GM18519 (cell line): ENCODE measurements at regions not wholly inside any gene's neighbourhood (a gene's known extent, or its start where the extent isn't known, plus 50 kb on each side); places are given as distances from the start of the nearest gene placed in this dataset.

Experiments used
- ATAC-seq: cut with Tn5 transposase; IDR thresholded peaks from one replicate; pipeline ENCODE4 v1.9.1; 2021; ENCODE audit warnings: mild to moderate bottlenecking, moderate library complexity; ENCODE audit not compliant: unreplicated experiment, low FRiP score

DNA sequence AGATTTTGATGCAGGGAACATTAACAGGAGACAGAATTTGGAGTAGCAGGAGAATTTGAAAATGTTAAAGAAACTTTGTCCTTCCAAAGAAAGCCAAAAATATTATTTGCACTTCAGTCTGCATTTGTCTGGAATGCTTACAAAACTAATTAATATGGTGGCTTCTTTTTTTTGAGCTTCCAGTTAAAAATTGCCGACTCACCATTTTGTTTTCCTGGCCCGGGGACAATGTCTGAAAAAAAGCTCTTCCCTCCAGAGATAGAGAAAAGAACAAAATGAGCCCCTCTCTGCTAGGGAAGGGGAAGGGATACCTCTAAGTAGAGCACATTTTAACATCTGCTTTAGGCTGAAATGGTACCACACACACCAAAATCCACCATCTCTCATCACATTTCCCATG lies 360.8 kb downstream of the SOX9 start:
- no peak for ATAC-seq

DNA sequence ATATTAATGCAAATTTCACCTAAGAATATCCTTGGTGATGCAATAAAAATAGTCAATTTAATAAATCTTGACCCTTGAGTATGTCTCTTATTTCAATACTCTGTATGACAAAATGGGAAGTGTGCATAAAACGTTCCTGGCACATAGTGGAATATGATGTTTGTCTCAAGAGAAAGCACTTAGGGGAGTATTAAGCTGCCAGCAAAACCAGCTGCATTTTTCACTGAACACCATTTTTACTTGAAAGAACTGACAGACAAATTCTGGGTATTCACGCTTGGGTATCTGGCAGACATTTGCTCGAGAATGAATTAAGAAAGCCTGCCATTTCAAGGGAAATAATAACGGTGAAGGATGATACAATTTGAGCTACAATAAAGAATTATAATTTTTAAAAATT lies 364.8 kb downstream of the SOX9 start:
- ATAC-seq = no peak

DNA sequence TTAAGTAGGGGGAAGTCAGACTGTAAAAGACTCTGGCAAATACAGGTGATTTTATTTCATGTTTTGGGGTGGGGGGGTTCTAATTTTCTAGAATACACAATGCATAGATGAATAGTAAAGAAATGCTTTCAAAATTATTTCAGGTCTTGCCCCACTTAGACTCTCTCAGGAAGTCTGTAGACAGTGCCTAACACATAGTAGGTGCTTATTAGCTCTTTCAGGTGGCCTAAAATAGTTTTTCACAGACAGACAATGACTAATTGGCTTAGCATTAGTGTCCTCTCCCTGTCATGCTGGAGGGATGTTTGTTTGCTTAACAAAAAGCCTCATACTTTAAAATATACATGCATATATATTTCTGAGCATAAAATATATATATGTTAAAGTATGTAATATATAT lies 366.0 kb downstream of the SOX9 start:
- no peak for ATAC-seq

DNA sequence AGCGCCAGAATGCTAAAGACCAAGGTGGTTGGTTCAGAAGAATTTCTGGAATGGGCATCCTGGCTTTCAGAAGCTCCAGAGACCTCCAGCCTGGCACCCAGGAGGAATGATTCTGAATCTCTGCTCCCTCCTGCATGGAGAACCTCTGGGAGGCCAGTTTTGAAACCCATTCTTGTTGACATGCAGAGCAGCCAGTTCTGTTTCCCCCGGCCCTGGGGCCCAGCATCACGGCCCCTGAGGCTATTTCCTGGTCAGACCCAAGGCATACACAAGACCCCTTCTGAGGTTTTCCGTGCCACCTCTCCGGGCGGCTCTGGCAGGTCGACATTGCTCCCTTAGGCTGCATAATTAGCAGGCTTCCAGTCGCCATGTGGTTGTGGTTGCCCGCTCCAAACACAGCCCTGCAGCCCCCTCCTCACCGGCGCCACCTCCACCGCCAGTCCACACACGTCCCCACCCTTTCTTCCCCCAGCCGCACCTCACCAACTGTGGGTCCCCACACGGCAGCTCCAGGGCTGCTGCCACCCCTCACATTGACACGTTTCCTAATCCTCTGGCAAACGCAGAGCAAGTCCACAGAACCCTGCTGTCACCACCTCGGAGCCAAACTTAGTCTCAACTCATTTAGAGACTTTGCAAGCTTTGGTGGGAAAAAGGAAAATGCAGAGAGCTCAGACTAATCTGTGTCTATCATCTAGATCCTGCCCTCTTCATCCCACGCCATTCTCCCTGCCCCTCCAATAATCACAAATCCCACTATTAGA lies 367.1 kb downstream of the SOX9 start:
- no peak for ATAC-seq

DNA sequence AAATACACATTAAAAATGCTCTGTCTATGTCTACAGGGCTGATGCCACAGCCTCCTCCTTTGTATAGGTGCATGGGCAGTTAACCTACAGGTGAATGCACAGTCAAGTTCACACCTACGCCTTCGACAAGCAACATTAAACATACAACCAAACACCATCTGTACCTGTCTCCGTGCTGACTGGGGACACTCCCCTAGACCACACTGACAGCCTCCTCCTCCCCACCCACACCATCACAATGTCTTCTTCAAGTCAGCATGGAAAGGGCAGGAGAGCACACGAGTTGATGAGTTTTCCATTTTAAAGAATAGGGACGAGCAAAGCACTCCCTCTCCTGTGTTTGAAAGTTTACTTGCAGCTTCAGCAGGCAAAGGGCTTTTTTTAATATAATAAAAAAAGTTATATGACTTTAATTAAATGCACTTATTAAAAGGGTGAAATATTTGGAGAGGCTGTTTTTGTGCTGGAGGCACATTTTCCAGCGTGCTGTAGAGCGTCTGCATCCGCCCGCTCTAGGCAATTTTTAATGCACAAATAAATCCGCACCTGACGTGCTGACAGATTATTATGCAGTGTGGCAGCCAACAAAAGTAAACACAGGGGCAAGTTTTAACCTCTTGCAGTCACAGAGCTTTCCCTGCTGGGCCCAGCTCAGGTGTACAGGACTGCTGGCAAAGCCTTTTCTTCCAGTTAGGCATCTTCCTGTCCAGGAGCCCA lies 367.9 kb downstream of the SOX9 start:
- ATAC-seq = no peak

DNA sequence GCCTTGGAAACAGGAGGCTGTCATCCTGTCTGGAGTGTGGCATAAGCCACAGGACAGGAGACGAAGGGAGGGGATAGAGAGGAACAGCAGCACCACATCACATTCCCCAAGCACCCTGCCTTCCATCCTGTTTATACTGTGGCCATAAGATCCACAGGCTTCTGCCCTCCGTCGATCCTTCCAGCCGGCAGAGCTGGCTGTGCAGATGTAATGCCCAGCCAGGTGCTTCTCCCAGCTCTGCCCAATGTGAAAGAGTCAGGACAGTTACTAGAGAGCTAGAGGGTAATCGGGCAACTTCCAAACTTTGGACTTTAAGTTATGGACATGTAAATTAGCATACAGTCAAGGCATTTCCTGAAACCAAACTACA lies 368.4 kb downstream of the SOX9 start:
- ATAC-seq = no peak

DNA sequence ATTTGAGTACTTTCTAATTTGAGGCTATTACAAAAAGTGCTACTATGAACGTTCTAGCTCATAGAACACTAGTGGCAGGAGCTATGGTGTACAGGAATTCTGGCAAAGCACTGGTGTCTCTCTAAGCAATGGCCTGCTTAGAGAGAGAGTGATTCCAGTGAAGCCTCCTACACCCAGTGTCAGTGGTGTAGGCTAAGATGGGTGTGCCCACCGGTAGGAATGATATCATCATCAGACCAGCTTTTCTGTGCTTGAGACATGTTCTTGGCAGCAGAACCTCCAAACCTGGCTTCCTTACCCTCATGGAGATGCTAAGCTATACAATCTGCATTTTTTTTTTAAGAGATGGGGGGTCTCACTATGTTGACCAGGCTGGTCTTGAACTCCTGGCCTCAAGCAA lies 370.3 kb downstream of the SOX9 start:
- no peak for ATAC-seq

DNA sequence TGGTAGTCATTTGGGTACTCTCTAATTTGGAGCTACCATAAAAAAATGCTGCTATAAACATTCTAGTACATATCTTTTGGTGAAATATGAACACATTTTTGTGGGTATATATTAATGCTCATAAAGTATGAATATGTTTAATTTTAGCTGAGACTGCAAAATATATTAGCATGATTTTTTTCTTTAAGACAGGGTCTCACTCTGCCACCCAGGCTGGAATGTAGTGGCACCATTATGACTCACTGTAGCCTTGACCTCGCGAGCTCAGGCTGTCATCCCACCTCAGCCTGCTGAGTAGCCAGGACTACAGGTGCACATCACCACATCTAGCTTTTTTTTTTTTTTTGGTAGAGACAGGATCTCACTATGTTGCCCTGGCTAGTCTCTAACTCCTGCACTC lies 371.7 kb downstream of the SOX9 start:
- ATAC-seq = no peak

DNA sequence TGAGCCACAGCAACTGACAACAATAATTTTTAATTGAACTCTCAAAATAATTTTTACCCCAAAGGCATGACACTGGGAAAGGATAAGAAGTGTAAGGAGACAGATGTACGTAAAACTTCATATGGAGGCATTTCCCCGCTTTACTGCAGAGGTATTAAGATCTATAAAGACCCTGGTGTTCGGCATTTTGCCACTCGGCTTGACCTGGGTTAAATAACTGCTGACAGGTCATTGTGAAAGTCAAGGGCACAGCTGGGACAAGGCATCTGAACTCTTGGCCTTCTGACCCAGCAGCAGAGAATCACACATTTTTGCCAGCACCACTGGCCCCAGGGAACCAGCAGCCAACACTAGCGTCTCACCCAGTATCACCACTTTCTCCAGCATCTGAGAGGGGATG lies 372.1 kb downstream of the SOX9 start:
- ATAC-seq = no peak

DNA sequence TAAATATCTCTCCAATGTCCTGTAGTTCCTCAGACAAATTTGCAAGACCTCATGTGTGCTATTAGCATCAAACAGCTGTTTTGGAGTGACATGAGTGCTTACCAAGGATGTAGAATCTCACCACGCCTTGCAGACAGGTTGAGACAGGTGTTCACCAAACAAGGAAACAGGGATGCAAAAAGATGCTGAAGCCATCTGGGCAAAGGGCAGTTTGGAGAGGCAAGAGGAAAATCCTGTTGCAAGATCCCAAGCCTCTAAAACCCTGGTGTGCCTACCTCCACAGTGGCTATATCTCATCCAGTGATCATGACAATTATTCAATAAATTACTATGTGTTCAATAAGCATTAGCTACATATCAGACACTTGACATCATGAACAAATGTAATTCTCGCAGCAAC lies 373.7 kb downstream of the SOX9 start:
- ATAC-seq = no peak

DNA sequence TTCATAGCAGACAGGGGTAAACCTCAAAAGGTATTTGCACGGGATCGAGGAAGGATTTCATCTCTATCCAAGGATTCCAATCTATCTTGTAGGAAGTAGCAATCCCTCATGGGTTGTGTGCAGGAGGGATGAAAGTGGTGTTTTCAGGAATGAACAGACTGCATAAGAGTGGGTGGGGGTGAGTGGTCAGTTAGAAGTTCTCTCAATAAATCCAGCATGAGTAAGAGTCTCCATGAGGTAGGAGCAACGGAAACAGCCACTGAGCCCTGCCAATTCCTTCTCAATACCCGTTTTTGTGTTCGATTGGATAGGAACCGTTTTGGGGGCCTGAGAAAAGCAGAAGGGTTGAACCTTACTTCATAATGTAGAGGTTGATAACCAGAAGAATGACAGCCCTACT lies 375.6 kb downstream of the SOX9 start:
- no peak for ATAC-seq

DNA sequence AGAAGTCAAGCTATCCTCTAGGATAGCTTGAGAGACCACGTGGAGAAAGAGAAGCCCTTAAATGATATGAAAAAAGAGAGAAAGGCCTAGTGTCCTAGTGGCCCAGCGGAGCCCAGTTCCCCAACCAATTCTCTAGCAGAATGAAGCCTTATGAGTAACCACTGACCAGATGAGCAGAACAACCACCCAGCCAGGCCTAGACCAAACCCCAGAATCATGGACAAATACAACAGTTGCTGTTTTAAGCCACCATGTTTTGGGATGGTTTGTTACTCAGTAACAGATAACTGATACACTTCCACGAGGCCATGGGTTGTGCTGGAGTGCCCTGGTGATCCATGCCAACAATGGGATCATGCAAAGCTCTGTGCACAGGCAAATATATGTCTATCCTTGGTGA lies 377.1 kb downstream of the SOX9 start:
- ATAC-seq = no peak

DNA sequence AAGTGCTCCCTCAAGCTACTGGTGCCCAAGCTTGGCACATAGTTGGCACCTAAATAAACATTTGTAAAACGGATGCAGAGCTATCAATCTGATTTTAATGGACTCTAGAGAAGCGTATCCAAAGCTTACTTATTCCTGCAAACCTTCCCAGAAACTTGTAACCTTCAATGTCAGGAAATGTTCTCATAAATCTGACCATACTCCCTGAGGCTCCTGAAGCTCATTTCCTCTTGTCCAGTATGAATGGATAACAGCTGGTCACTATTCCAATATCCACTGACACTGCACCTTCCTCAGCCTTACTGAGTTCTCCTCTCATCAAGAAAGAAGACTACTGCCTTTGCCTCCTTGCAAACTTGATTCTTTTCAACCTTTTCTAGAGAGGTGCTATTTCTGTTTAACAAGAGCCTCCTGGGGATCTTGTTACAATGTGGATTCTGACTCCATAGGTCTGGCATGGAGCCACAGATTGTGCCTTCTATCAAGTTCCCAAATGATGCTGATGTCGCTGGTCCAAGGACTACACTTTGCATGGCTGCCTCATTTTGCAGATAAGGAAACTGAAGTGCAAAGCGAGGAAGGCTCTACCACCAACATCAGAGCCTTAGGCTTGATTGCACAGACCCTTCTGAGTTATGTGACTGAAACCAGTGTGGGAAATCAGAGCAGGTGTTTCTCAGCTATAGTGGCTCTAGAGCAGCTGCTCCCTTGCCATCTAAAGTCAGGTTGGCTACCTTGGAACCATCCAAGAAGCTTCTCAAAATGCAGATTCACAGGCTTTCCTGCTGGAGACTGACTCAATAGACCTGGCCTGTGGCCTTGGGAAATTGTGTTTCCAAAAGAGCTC lies 377.8 kb downstream of the SOX9 start:
- no peak for ATAC-seq

DNA sequence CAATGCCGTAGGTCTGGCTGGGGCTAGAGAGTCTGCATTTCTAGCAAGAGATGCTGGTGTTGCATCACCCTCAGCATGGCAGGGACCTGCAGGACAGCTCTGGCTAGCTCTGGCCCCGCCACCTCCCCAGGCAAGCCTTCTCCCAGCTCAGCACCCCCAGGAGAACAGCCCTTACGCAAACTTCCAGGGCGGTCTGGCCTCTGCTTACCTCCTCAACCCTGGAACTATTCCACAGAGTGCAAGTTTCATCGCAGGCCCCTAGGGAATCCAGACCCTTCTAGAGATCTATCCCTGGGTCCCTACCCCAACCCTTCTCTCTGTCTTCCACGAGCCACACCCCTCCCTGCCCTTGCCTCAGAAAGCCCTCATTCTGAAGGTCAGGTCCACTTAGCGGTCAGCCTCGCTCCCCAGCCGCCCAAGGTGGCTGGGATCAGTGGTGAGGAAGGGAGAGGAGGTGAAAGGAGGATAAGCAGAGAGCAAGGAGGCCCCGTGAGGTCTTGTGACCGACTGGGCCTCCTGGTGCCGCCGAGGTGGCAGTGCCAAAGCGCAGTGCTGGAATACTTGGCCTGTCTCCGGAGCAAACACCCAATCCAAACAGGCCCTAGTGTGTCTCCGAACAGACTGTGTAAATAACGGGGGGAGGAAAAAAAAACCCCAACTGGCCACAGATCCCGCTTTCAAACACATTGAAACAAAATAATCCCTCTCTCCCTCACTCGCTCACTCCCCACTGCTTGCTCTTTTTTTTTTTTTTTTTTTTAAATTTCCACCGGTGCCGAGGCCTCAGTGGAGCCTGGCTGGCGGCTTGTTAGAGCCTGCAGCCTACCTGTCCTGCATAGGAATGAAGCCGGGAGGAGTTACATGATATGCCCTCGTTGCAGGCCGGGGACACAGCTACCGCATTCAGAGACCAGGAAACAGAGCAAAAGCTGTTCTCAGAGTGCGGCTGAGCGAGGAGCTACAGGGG lies 380.9 kb downstream of the SOX9 start:
- no peak for ATAC-seq

DNA sequence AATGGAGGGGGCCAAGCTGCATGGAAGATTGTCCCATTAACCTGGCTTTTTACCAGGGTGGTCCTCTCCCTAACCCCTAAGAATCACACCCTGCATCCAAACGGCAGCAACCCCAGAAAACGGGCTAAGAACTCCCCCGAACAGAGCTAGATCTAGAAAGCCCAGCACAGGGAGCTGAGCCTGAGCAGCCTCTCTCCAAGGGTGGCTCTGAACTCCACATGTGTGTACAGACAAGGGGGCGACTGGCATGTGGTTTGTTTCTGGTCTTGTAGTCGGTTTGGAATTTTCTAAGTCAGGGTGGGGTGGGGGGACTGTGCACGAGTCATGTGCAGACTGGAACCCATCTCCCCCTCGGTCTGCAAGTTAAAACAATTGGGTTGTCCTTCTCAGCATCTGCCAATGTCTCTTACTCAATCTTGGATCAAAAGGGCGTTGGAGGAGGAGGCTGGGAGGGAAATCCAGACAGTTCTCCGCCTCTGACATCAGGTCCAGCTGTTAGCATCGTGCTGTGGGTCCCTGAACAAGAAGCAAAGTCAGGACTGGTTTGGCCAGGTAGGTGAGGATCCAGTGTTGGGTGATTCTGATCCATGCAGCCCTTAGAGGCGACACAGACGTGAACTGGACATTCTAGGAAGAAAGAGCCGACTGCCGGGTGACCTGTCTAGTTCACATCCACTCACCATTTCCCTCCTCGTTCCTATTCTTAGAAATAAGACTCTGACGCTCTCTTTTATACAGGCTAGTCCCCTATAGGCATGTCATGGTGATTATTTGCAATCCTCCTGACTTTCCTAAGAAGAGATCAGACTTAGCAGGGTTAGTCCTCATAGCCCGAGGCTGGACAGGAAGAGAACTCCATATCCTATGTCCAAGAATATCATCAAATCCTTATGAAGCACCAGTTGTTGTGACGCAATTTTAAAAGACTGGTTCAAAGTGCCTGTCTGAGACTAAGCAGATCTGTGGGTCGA lies 381.8 kb downstream of the SOX9 start:
- no peak for ATAC-seq

DNA sequence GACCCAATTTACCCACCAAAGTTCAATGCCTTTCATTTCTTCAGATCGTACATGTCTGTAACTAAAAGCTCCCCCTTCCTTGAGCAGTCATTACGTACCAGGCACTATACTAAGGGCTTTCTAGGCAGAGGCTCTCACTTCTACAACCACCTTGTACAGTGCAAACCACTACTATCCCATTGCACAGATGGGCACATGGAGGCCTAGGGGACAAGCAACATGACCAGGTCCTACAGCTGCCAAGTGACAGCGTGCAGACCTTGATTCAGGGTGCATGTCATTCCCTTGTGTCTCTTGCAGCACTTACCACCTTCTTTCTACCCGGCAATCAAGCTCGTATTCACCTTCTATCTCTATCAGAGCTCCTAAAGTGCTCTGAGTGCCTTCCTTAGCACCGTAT lies 382.7 kb downstream of the SOX9 start:
- ATAC-seq = no peak

DNA sequence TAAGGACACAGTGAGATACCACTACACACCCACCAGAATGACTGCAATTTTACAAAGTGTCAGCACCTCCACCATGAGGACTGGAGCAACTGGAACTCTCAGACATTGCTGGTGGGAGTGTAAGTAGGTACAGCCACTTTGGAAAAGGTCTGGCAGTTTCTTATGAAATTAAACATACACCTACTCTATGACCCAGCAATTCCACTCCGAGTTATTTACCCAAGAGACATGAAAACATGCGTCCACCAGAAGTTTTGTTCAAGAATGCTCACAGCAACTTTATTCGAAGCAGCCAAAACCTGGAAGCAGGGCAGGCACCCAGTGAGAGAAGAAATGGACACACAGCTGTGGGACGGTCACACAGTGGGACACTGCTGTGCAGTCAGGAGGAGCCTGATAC lies 384.0 kb downstream of the SOX9 start:
- ATAC-seq = no peak

DNA sequence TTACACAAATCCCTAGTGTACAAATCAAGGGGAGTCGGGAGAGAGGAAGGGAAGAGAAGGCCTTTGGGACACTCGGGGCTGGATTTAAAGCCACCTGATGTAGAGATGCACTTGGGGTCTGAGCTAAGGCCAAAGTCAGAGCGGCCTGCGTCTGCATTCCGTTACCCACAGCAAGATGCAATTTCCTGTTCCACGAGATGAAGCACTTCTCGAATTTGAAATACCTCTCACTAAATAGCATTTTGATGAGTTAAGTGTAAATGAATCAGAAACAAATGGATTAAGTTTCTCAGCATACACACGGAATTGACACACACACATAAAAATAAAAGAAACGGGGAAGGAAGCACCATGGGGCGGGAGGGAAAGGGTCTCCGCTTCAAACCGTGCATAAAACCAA lies 386.0 kb downstream of the SOX9 start:
- no peak for ATAC-seq

DNA sequence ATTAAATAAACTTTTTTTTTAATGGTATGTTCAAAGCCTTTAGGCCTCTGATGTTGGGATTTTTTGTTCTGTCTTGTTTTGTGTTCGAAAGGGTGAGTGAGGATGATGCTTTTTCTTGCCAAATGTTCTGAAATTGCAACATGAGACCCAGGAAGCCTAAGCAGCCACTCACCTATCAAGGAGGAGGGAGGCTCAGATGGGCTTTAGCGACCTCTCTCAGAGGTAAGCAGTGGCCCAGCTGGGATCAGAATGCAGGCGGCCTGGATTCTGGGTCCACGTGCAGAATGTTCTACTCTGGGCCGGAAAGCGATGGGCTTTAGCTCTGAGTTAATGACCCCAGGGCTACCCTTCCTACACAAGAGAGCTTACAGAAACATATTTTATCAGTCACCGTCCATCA lies 386.6 kb downstream of the SOX9 start:
- ATAC-seq = no peak
